Testis (tissue), 2 donors: ENCODE measurements at regions not wholly inside any gene's neighbourhood (a gene's known extent, or its start where the extent isn't known, plus 50 kb on each side); places are given as distances from the start of the nearest gene placed in this dataset.

Source experiments
- CTCF ChIP-seq, 3 experiments: fragments of 450-650 bp in 2 of 3; fragments of 200-600 bp in 1 of 3; sonication (generic) in 1 of 3; IDR thresholded peaks; one replicate each; pipeline ENCODE4 v1.5.1; 2016 to 2019; ENCODE audit warnings: antibody characterized with exemption in 3 of 3, mild to moderate bottlenecking in 2 of 3, moderate library complexity in 1 of 3
- POLR2A ChIP-seq: fragments of 450-650 bp; IDR thresholded peaks from one replicate; pipeline ENCODE4 v1.6.1; 2017; ENCODE audit warnings: antibody characterized with exemption, mild to moderate bottlenecking, moderate library complexity

GRCh38 chr3:164174059-164174458 lies 904.2 kb downstream of the SI start:
- TF ChIP-seq POLR2A (no peak), CTCF (IDR thresholded peaks at IDR 0.05) (no peak)
